ENCODE measurements at regions not wholly inside any gene's neighbourhood (a gene's known extent, or its start where the extent isn't known, plus 50 kb on each side); places are given as distances from the start of the nearest gene placed in this dataset.
A peak's percentile ranks its signal among the peaks of the same experiment; 100 is the strongest.
"Not testable (repeated sequence)": the region's sequence is repeated elsewhere in the genome, so short reads cannot be mapped to it uniquely, and the experiment has no call there.

GRCh38 chr1:219066098-219066497 is 107.6 kb upstream of the LYPLAL1 start:
- 86 to 92% methylated on average over 1 of the region's 1 CpG for WGBS, 2 donors
- Histone ChIP-seq H3K9me3 (no peaks in the 10 kb centered on the region), H3K27ac (no peak overlapping the region), H3K27me3 (no peaks in the 10 kb centered on the region), H3K36me3 (no peaks in the 10 kb centered on the region), H3K4me1 (peaks cover 0 to 6% (median 0%) of the 10 kb centered on the region in 3 donors), H3K4me3 (no peak overlapping the region)
- intact Hi-C loops (cut with DNase I) = loop anchor here (10.0 kb wide), 1 partner anchor 721 kb away; the partner anchor contains the start of gene TGFB2
- no peak for DNase-seq
- no peak for TF ChIP-seq POLR2A (IDR thresholded peaks at IDR 0.05)
- TF ChIP-seq, protein P1, sequence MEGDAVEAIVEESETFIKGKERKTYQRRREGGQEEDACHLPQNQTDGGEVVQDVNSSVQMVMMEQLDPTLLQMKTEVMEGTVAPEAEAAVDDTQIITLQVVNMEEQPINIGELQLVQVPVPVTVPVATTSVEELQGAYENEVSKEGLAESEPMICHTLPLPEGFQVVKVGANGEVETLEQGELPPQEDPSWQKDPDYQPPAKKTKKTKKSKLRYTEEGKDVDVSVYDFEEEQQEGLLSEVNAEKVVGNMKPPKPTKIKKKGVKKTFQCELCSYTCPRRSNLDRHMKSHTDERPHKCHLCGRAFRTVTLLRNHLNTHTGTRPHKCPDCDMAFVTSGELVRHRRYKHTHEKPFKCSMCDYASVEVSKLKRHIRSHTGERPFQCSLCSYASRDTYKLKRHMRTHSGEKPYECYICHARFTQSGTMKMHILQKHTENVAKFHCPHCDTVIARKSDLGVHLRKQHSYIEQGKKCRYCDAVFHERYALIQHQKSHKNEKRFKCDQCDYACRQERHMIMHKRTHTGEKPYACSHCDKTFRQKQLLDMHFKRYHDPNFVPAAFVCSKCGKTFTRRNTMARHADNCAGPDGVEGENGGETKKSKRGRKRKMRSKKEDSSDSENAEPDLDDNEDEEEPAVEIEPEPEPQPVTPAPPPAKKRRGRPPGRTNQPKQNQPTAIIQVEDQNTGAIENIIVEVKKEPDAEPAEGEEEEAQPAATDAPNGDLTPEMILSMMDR (IDR thresholded peaks at IDR 0.05) = no peak

- TF ChIP-seq, protein P1 (IDR thresholded peaks at IDR 0.05) = peak in 5 of 6 experiments; percentile 13 to 60 (median 45)
- TF ChIP-seq POLR2A (IDR thresholded peaks at IDR 0.05) = no peak
- Histone ChIP-seq H3K27ac (no peak overlapping the region), H3K36me3 (no peaks in the 10 kb centered on the region), H3K27me3 (no peaks in the 10 kb centered on the region), H3K9me3 (no peaks in the 10 kb centered on the region), H3K4me1 (peaks cover 0 to 6% (median 0%) of the 10 kb centered on the region in 3 donors), H3K4me3 (no peak overlapping the region)
- intact Hi-C loops (cut with DNase I) = loop anchor here (10.0 kb wide), 1 partner anchor 722 kb away; the partner anchor contains the start of gene TGFB2
- DNase-seq = no peak
- 23 to 32% methylated on average over 1 of the region's 1 CpG for WGBS, 2 donors
These were observed 106.9 kb upstream of the LYPLAL1 start for GRCh38 chr1:219066631-219067349.

GRCh38 chr1:219067350-219067712 is 106.3 kb upstream of the LYPLAL1 start:
- DNase-seq = no peak
- Histone ChIP-seq H3K9me3 (no peaks in the 10 kb centered on the region), H3K27me3 (no peaks in the 10 kb centered on the region), H3K36me3 (no peaks in the 10 kb centered on the region), H3K4me1 (peaks cover 0 to 6% (median 0%) of the 10 kb centered on the region in 3 donors), H3K27ac (no peak overlapping the region), H3K4me3 (no peak overlapping the region)
- TF ChIP-seq, protein P1 (IDR thresholded peaks at IDR 0.05) = no peak
- no peak for TF ChIP-seq POLR2A (IDR thresholded peaks at IDR 0.05)
- intact Hi-C loops (cut with DNase I) = loop anchor here (10.0 kb wide), 1 partner anchor 723 kb away; the partner anchor contains the start of gene TGFB2
- WGBS, 2 donors = 76 to 83% methylated on average over 4 of the region's 4 CpGs

DNA sequence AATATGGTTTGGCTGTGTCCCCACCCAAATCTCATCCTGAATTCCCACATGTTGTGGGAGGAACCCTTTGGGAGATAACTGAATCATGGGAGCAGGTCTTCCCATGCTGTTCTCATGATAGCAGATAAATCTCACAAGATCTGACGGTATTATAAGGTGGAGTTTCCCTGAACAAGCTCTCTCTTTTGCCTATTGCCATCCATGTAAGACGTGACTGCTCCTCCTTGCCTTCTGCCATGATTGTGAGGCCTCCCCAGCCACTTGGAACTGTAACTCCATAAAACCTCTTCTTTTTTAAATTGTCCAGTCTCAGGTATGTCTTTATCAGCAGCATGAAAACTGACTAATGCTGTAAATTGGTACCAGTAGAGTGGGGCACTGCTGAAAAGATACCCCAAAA is 103.3 kb upstream of the LYPLAL1 start:
- H3K36me3 ChIP-seq; H3K9me3 ChIP-seq; DNase-seq; H3K4me1 ChIP-seq; intact Hi-C loops (cut with DNase I); H3K27ac ChIP-seq; H3K4me3 ChIP-seq; H3K27me3 ChIP-seq: not testable (repeated sequence)
- 78 to 81% methylated on average over 2 of the region's 2 CpGs for WGBS, 2 donors

DNA sequence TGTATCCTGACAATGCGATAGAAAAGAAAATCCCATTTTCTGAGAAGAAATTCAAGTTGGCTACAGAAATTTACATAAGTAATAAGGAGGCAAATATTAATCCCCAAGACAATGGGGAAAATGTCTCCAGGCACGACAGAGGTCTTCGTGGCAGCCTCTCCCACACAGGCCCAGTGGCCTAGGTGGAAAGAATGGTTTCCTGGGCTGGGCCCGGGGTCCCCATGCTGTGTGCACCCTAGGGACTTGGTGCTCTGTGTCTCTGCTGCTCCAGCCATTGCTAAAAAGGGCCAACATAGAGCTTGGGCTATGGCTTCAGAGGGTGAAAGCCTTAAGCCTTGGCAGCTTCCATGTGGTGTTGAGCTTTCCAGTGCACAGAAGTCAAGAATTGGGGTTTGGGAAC is 102.5 kb upstream of the LYPLAL1 start:
- Histone ChIP-seq H3K4me1 (peaks cover 0 to 6% (median 0%) of the 10 kb centered on the region in 3 donors), H3K27me3 (no peaks in the 10 kb centered on the region), H3K4me3 (no peak overlapping the region), H3K36me3 (no peaks in the 10 kb centered on the region), H3K9me3 (no peaks in the 10 kb centered on the region), H3K27ac (no peak overlapping the region)
- intact Hi-C loops (cut with DNase I) = no loop called here
- WGBS, 2 donors = 81 to 90% methylated on average over 4 of the region's 4 CpGs
- TF ChIP-seq, protein P1 (IDR thresholded peaks at IDR 0.05) = no peak
- TF ChIP-seq POLR2A (IDR thresholded peaks at IDR 0.05) = no peak
- no peak for DNase-seq

Data from esophagus squamous epithelium (tissue), 5 donors.